SK-N-SH treated with all-trans-retinoic acid at 6 μM for 48 hours (cell line): ENCODE measurements at regions not wholly inside any gene's neighbourhood (a gene's known extent, or its start where the extent isn't known, plus 50 kb on each side); places are given as distances from the start of the nearest gene placed in this dataset.

Source experiments
- ARNTL ChIP-seq: fragments of 450-650 bp; formaldehyde crosslinking; IDR thresholded peaks from 2 replicates; pipeline ENCODE4 v1.5.0; 2020; ENCODE audit warnings: low read depth, mild to moderate bottlenecking, moderate library complexity, borderline replicate concordance
- TF ChIP-seq, protein P1 (sequence below): fragments of 250-450 bp; sonication (Bioruptor Pico); IDR thresholded peaks from 2 replicates; pipeline ENCODE4 v1.8.0; 2020; ENCODE audit warnings: mild to moderate bottlenecking, moderate library complexity, borderline replicate concordance

DNA sequence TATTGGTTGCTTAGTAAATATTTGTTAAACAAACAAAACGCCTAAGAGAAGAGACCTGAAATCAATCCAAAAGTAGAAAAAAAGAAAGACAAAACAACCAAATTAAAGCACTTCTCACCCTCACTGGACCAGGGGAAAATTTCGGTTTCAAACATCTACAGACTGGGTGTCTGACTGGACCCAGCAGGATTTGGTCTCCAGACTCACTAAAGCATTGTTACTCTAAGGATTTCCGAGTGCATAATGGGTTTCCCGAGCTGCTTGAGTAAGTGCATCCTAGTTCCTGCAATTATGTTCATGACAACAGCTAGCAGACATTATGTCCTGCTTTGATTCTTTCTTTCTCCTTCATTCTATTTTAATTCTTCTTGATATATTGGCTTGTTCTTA, 51.8 kb upstream of the FAM3C start:
- TF ChIP-seq, protein P1, sequence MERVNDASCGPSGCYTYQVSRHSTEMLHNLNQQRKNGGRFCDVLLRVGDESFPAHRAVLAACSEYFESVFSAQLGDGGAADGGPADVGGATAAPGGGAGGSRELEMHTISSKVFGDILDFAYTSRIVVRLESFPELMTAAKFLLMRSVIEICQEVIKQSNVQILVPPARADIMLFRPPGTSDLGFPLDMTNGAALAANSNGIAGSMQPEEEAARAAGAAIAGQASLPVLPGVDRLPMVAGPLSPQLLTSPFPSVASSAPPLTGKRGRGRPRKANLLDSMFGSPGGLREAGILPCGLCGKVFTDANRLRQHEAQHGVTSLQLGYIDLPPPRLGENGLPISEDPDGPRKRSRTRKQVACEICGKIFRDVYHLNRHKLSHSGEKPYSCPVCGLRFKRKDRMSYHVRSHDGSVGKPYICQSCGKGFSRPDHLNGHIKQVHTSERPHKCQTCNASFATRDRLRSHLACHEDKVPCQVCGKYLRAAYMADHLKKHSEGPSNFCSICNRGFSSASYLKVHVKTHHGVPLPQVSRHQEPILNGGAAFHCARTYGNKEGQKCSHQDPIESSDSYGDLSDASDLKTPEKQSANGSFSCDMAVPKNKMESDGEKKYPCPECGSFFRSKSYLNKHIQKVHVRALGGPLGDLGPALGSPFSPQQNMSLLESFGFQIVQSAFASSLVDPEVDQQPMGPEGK (CRISPR knock-in tag): no peak
- TF ChIP-seq ARNTL: no peak
